ENCODE measurements at regions not wholly inside any gene's neighbourhood (a gene's known extent, or its start where the extent isn't known, plus 50 kb on each side); places are given as distances from the start of the nearest gene placed in this dataset.
"Not testable (repeated sequence)": the region's sequence is repeated elsewhere in the genome, so short reads cannot be mapped to it uniquely, and the experiment has no call there.

DNA sequence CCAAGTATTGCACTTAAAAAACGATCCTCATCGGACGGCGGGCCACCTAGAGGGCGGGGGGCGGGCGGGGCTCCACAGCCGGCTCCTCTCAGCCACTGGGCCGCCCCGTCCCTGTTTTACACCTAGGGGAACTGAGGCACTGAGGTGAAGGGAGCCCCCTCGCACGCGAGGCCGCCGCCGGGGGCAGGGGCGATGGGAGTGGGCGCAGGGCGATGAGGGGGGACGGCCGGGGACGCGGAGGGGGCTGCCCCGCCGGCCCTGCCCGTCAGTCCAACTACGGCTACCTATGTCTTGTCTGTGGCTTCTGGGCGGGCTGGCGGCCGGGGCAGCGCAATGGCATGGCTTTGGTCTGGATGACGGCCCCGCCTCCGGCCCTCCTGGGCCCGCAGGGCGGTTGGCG, 90.4 kb downstream of the GOLGA8K start:
- not testable (repeated sequence) for H3K79me2 ChIP-seq; H3K4me1 ChIP-seq (ENCODE audit: insufficient read depth); H4K20me1 ChIP-seq (ENCODE audit: insufficient read depth, poor library complexity, severe bottlenecking); DNase-seq (ENCODE audit: low spot score); H3K4me3 ChIP-seq; H3K27ac ChIP-seq; H3K27me3 ChIP-seq; H3K9me2 ChIP-seq (replicated peaks; ENCODE audit: insufficient read depth); H3K9me3 ChIP-seq (ENCODE audit: low read depth); H2AFZ ChIP-seq; H3K36me3 ChIP-seq (replicated peaks; ENCODE audit: insufficient read depth, low read depth); H3K4me2 ChIP-seq
- WGBS (ENCODE audit: low lambda C conversion rate, missing lambda C conversion rate): no CpG with 5 or more reads among the region's 37 CpGs

DNA sequence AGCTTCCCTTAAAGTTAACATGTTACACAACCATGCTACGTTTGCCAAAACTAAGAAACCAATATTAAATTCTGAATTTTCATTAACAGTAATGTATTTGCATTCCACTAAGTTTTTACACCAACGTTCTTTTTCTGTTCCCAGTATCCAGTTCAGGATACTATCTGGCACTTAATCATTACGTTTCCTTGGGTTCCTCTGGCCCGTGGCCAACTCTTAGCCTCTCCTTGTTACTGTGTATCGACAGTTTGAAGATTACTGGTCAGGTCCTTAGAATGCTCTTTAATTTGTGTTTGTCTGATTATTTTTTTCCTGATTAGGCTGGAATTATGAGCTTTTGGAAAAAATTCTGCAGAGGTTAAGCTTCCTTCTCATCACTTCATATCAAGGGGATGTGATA, 95.5 kb downstream of the GOLGA8K start:
- not testable (repeated sequence) for H3K36me3 ChIP-seq (replicated peaks; ENCODE audit: insufficient read depth, low read depth); H3K4me3 ChIP-seq; H3K4me2 ChIP-seq; H4K20me1 ChIP-seq (ENCODE audit: insufficient read depth, poor library complexity, severe bottlenecking); DNase-seq (ENCODE audit: low spot score); H2AFZ ChIP-seq; H3K79me2 ChIP-seq; H3K27me3 ChIP-seq; H3K27ac ChIP-seq; H3K4me1 ChIP-seq (ENCODE audit: insufficient read depth); H3K9me3 ChIP-seq (ENCODE audit: low read depth); H3K9me2 ChIP-seq (replicated peaks; ENCODE audit: insufficient read depth)
- WGBS (ENCODE audit: low lambda C conversion rate, missing lambda C conversion rate): 76% methylated on average over 5 of the region's 5 CpGs

DNA sequence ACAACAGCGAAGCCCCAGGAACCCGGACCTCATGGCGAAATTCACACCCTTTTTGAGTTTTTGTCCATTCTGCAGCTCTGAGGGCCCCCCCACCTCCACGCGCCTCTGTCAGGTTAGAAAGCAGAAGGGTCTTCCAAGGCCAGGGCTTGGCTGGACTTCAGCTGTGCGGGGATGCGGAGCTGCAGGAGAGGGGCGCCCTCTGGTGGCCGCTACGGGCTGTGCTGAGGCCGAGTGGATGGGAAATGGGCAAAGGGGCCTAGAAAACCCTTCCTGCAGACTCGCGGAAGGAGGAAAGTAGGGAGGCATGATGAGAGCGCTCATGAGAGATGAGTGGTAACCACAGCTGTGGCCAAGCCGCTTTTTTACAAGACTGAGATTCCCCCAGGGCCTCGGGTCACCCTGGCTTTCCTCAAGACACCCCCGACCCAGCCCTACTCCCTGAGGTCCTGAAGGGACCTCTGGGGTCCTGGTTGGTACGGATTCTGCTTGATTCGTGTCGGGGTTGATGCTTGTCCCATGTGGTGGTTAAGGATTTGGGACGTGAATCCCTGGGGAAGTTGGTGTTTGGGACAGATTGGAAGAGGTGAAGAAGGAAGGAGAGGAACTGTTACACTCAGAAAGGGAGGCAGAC, 126.8 kb downstream of the GOLGA8K start:
- H3K9me2 ChIP-seq (replicated peaks; ENCODE audit: insufficient read depth); H3K9me3 ChIP-seq (ENCODE audit: low read depth); H3K79me2 ChIP-seq; H3K4me1 ChIP-seq (ENCODE audit: insufficient read depth); H3K27me3 ChIP-seq; H3K27ac ChIP-seq; H3K36me3 ChIP-seq (replicated peaks; ENCODE audit: insufficient read depth, low read depth); H3K4me2 ChIP-seq; H3K4me3 ChIP-seq; DNase-seq (ENCODE audit: low spot score); H2AFZ ChIP-seq; H4K20me1 ChIP-seq (ENCODE audit: insufficient read depth, poor library complexity, severe bottlenecking): not testable (repeated sequence)
- WGBS (ENCODE audit: low lambda C conversion rate, missing lambda C conversion rate): no CpG with 5 or more reads among the region's 21 CpGs

DNA sequence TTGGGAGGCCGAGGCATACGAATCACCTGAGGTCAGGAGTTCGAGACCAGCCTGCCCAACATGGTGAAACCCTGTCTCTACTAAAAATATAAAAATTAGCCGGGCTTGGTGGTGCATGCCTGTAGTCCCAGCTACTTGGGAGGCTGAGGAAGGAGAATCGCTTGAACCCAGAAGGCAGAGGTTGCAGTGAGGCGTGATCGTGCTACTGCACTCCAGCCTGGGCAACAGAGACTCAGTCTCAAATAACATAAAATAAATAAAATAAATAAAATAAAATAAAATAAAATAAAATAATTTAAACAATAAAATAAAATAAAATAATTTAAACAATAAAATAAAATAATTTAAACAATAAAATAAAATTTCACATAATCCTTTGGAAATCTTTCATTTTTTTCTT, 149.1 kb downstream of the GOLGA8K start:
- WGBS (ENCODE audit: low lambda C conversion rate, missing lambda C conversion rate): 85% methylated on average over 4 of the region's 7 CpGs
- H3K9me2 ChIP-seq (replicated peaks; ENCODE audit: insufficient read depth); H3K4me2 ChIP-seq; H3K4me1 ChIP-seq (ENCODE audit: insufficient read depth); H3K4me3 ChIP-seq; H3K27me3 ChIP-seq; H4K20me1 ChIP-seq (ENCODE audit: insufficient read depth, poor library complexity, severe bottlenecking); H3K36me3 ChIP-seq (replicated peaks; ENCODE audit: insufficient read depth, low read depth); H3K79me2 ChIP-seq; H2AFZ ChIP-seq; H3K9me3 ChIP-seq (ENCODE audit: low read depth); DNase-seq (ENCODE audit: low spot score); H3K27ac ChIP-seq: not testable (repeated sequence)

DNA sequence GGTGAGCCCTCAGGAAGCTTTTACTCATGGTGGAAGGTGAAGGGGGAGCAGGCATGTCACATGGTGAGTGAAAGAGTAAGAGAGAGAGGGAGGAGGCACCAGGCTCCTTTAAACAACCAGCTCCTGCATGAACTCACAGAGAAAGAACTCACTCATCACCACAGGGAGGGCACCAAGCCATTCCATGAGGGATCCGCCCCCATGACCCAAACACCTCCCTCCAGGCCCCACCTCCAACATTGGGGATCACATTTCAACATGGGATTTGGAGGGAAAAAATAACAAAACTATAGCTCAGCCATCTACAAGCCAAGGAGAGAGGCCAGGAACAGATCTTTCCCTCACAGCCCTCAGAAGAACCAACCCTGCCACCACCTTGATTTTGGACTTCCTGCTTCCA, 153.9 kb downstream of the GOLGA8K start:
- not testable (repeated sequence) for H3K27ac ChIP-seq; DNase-seq (ENCODE audit: low spot score); H4K20me1 ChIP-seq (ENCODE audit: insufficient read depth, poor library complexity, severe bottlenecking); H3K4me3 ChIP-seq; H3K9me2 ChIP-seq (replicated peaks; ENCODE audit: insufficient read depth); H2AFZ ChIP-seq; H3K9me3 ChIP-seq (ENCODE audit: low read depth); H3K79me2 ChIP-seq; H3K27me3 ChIP-seq; H3K4me1 ChIP-seq (ENCODE audit: insufficient read depth); H3K4me2 ChIP-seq; H3K36me3 ChIP-seq (replicated peaks; ENCODE audit: insufficient read depth, low read depth)
- WGBS (ENCODE audit: low lambda C conversion rate, missing lambda C conversion rate): 100% methylated on average over 1 of the region's 1 CpG

DNA sequence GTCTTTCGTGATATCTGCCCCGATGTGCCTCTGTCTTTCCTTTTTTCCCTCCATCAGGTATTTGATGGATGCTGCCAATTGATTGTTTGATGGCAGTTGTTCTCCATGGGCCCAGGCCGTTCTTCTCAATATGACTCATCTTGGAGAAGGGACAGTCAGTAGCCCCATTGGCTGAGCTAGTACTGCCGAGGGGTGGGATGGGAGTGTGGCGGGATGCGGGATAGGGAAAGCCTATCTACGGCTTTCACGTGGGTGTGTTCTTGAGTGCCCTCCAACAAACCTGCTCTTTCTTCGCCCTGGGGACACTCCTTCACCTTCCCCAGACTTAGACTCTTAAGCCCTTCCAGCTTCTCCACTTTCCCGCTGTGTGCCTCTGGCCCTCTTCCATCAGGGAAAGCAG, 159.4 kb downstream of the GOLGA8K start:
- WGBS (ENCODE audit: low lambda C conversion rate, missing lambda C conversion rate): no CpG with 5 or more reads among the region's 10 CpGs
- not testable (repeated sequence) for H3K4me1 ChIP-seq (ENCODE audit: insufficient read depth); H3K36me3 ChIP-seq (replicated peaks; ENCODE audit: insufficient read depth, low read depth); H3K27ac ChIP-seq; H3K79me2 ChIP-seq; H3K4me2 ChIP-seq; H3K9me2 ChIP-seq (replicated peaks; ENCODE audit: insufficient read depth); H3K9me3 ChIP-seq (ENCODE audit: low read depth); H3K4me3 ChIP-seq; DNase-seq (ENCODE audit: low spot score); H4K20me1 ChIP-seq (ENCODE audit: insufficient read depth, poor library complexity, severe bottlenecking); H3K27me3 ChIP-seq; H2AFZ ChIP-seq

DNA sequence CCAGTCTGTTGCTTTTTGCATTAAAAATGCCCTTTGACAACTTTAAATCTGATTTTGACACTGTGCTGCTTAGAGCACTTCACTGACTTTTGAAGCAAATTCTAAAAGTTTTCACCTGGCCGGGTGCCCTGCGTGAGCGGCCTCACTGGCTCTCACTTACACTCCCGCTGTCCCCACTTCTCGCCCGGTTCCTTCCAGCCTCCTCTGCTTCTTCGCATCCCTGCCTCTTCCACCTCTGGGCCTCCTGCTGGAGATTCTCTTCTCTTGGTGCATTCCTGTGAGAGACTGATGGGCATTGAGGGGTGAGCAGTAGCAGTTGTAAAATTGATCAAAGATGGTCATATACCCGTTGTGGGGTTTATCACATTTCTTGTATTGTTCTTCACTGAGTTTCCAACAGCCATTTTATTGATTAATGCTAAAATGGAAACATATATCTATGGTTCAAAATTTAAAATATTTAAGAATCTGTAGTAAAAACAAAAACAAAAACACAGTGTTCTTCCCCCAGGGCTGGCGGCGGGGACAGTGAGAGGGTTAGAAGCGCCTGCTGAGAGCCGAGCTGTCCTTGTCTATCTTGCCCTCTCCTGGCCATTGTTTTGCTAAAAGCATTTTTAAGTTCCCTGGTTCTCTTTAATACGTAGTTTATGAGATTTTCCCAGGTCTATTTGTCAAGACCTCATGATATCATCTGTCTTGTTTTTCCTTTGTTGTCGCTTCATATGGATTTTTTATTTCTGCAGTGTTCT, 160.1 kb downstream of the GOLGA8K start:
- WGBS (ENCODE audit: low lambda C conversion rate, missing lambda C conversion rate): 93% methylated on average over 7 of the region's 14 CpGs
- not testable (repeated sequence) for H3K4me1 ChIP-seq (ENCODE audit: insufficient read depth); H3K9me3 ChIP-seq (ENCODE audit: low read depth); H3K36me3 ChIP-seq (replicated peaks; ENCODE audit: insufficient read depth, low read depth); DNase-seq (ENCODE audit: low spot score); H3K79me2 ChIP-seq; H3K27ac ChIP-seq; H4K20me1 ChIP-seq (ENCODE audit: insufficient read depth, poor library complexity, severe bottlenecking); H3K9me2 ChIP-seq (replicated peaks; ENCODE audit: insufficient read depth); H3K4me3 ChIP-seq; H3K27me3 ChIP-seq; H3K4me2 ChIP-seq; H2AFZ ChIP-seq

DNA sequence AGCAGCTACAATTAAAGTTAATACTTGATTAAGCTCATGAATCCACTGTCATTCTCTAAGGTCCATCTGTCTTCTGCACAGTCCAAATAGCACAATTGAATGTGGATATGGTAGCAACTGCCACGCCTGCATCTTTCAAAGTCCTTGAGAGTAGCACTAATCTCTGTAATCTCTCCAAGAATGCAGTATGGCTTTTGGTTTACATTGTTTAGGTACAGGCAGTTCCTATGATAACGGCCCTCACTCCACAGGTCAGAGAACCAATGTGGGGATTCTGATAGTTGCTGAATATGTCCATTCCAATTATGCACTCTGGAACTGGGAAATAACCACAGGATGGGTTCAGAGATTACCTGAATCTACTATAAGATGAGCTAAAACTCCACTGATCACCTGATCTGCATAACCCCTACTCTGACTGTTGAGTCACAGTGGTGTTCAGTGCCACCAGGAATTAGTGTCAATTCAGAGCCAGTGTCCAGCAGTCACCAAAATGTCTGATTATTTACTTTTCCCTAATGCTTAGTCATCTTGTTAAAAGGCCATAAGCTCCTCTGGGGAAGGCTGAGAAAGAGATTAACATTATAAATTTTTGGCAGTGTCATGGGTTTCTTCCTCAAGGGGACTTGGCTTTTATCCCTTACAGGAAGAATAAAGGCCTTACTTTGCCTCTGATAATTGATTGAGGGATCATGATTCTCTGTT, 175.5 kb downstream of the GOLGA8K start:
- H3K9me2 ChIP-seq (replicated peaks; ENCODE audit: insufficient read depth); H3K27ac ChIP-seq; H3K4me2 ChIP-seq; H2AFZ ChIP-seq; H3K79me2 ChIP-seq; H3K4me3 ChIP-seq; H3K36me3 ChIP-seq (replicated peaks; ENCODE audit: insufficient read depth, low read depth); H3K4me1 ChIP-seq (ENCODE audit: insufficient read depth); H4K20me1 ChIP-seq (ENCODE audit: insufficient read depth, poor library complexity, severe bottlenecking); H3K9me3 ChIP-seq (ENCODE audit: low read depth); H3K27me3 ChIP-seq; DNase-seq (ENCODE audit: low spot score): not testable (repeated sequence)
- WGBS (ENCODE audit: low lambda C conversion rate, missing lambda C conversion rate): 57% methylated on average over 1 of the region's 2 CpGs

Data from hepatocyte (in vitro differentiated cells).